CD4-positive, alpha-beta T cell treated with Interferon alpha-2 for 1 hour (primary cell): ENCODE measurements at regions not wholly inside any gene's neighbourhood (a gene's known extent, or its start where the extent isn't known, plus 50 kb on each side); places are given as distances from the start of the nearest gene placed in this dataset.

Experiments used
- DNase-seq, 2 donors: peaks; one replicate each; pipeline ENCODE4 v3.0.0-alpha.2; 2020 to 2022

DNA sequence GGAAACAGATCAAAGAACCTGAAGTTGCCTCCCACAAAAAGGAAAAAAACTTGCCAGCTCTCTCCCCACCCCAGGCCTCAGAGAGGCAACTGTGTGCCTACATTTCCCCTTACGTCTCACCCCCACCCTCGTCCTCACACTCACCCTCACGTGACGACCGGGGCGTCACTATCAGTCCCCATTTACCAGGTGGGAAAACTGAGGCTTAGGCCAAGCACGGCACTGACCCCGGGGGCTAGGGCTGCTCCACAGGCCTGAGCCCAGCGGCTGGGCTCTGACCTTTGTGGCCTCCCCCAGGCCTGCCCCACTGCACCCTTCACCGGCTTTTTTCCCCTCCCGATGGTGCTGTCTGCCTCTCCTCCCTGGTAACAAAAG lies 51.5 kb upstream of the RUNX3 start:
- peak; percentile 51 to 67 for DNase-seq

GRCh38 chr1:24980836-24981630 lies 51.0 kb upstream of the RUNX3 start:
- no peak for DNase-seq
